Ovary (tissue), 3 donors: ENCODE measurements at regions not wholly inside any gene's neighbourhood (a gene's known extent, or its start where the extent isn't known, plus 50 kb on each side); places are given as distances from the start of the nearest gene placed in this dataset.

ENCODE experiments used
- EP300 ChIP-seq: sonication (generic); formaldehyde crosslinking; IDR thresholded peaks from one replicate; pipeline ENCODE4 v1.6.1; 2017; ENCODE audit warnings: antibody characterized with exemption
- POLR2A ChIP-seq: fragments of 450-650 bp; IDR thresholded peaks from one replicate; pipeline ENCODE4 v1.6.1; 2017; ENCODE audit warnings: antibody characterized with exemption, mild to moderate bottlenecking, moderate library complexity
- TF ChIP-seq, protein P1 (sequence below), 3 donors: fragments of 450-650 bp in 2 of 3; fragments of 200-600 bp in 1 of 3; IDR thresholded peaks; one replicate each; pipeline versions ENCODE4 v1.5.1 to v1.8.0; 2016 to 2022; ENCODE audit warnings: antibody characterized with exemption in 3 of 3, mild to moderate bottlenecking in 1 of 3
- donor health status: DM: no; HTN: no; CAD: no.

GRCh38 chr5:54366707-54367106 is 56.3 kb upstream of the ARL15 start:
- TF ChIP-seq POLR2A (no peak), EP300 (no peak)
- TF ChIP-seq, protein P1, sequence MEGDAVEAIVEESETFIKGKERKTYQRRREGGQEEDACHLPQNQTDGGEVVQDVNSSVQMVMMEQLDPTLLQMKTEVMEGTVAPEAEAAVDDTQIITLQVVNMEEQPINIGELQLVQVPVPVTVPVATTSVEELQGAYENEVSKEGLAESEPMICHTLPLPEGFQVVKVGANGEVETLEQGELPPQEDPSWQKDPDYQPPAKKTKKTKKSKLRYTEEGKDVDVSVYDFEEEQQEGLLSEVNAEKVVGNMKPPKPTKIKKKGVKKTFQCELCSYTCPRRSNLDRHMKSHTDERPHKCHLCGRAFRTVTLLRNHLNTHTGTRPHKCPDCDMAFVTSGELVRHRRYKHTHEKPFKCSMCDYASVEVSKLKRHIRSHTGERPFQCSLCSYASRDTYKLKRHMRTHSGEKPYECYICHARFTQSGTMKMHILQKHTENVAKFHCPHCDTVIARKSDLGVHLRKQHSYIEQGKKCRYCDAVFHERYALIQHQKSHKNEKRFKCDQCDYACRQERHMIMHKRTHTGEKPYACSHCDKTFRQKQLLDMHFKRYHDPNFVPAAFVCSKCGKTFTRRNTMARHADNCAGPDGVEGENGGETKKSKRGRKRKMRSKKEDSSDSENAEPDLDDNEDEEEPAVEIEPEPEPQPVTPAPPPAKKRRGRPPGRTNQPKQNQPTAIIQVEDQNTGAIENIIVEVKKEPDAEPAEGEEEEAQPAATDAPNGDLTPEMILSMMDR (IDR thresholded peaks at IDR 0.05): no peak
